PFSK-1 (cell line): ENCODE measurements at regions not wholly inside any gene's neighbourhood (a gene's known extent, or its start where the extent isn't known, plus 50 kb on each side); places are given as distances from the start of the nearest gene placed in this dataset.

Source experiments
- FOXP2 ChIP-seq: optimal IDR thresholded peaks from 2 replicates; pipeline ENCODE3; 2011; ENCODE audit warnings: borderline replicate concordance, control low read depth, inconsistent platforms; ENCODE audit not compliant: insufficient read depth; ENCODE audit errors: extremely low read length, extremely low read depth
- POLR2AphosphoS5 ChIP-seq: IDR thresholded peaks from 2 replicates; pipeline ENCODE4 v1.6.1; 2012; ENCODE audit warnings: low read depth, mild to moderate bottlenecking, control low read depth, low read length, moderate library complexity
- SIN3A ChIP-seq: IDR thresholded peaks from 2 replicates; pipeline ENCODE4 v1.6.1; 2012; ENCODE audit warnings: mild to moderate bottlenecking, low read length, moderate library complexity, borderline replicate concordance; ENCODE audit not compliant: insufficient read depth
- TAF1 ChIP-seq: IDR thresholded peaks from 2 replicates; pipeline ENCODE4 v1.6.1; 2012; ENCODE audit warnings: low read length, control low read depth, borderline replicate concordance; ENCODE audit not compliant: insufficient read depth
- TF ChIP-seq, protein P1 (sequence below), 2 experiments: IDR thresholded peaks; 2 replicates each; pipeline versions ENCODE4 v1.6.1 to v1.8.0; 2011 to 2012; ENCODE audit warnings: low read depth in 2 of 2, low read length in 2 of 2, control low read depth in 1 of 2, inconsistent platforms in 1 of 2, mild to moderate bottlenecking in 1 of 2, moderate library complexity in 1 of 2; ENCODE audit not compliant: insufficient read depth in 1 of 2

DNA sequence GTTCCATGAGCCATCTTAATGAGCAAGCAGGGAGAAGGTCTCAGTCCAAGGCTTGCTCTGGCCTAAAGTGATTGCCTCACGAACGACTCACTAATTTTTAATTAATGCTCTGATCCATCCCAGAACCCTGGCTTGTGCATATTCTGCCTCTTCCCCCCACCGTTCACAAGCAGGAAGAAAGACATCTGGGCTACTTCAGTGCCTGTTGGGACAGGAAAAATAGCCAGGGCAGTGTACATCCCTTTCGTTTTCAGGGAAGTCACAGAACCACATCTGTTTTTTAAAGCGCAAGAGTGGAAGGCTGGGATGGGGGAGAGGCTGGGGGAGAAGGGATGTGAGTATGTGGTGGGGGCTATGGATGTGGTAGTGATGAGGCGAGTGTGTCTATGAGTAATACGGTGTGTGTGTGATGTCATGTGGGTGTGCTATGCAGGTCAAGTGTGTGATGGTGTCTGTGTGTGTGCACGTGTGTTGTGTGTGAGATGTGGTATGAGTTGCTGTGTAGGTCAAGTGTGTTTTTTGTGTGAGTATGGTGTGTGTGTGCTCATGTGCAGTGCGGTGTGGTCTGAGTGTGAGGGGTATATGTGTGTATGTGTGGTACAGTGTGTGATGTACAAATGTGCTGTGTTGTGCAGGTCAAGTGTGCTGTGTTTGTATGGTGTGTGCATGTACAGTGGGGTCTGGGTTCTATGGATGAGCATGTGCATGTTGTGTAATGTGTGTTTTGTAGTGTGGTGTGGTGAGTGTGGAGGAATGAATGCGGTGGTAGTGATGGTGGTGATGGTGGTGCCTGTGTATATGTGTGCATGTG lies 64.9 kb upstream of the SYT6 start:
- TF ChIP-seq SIN3A, result no peak
- no peak for TF ChIP-seq TAF1
- TF ChIP-seq, protein P1, sequence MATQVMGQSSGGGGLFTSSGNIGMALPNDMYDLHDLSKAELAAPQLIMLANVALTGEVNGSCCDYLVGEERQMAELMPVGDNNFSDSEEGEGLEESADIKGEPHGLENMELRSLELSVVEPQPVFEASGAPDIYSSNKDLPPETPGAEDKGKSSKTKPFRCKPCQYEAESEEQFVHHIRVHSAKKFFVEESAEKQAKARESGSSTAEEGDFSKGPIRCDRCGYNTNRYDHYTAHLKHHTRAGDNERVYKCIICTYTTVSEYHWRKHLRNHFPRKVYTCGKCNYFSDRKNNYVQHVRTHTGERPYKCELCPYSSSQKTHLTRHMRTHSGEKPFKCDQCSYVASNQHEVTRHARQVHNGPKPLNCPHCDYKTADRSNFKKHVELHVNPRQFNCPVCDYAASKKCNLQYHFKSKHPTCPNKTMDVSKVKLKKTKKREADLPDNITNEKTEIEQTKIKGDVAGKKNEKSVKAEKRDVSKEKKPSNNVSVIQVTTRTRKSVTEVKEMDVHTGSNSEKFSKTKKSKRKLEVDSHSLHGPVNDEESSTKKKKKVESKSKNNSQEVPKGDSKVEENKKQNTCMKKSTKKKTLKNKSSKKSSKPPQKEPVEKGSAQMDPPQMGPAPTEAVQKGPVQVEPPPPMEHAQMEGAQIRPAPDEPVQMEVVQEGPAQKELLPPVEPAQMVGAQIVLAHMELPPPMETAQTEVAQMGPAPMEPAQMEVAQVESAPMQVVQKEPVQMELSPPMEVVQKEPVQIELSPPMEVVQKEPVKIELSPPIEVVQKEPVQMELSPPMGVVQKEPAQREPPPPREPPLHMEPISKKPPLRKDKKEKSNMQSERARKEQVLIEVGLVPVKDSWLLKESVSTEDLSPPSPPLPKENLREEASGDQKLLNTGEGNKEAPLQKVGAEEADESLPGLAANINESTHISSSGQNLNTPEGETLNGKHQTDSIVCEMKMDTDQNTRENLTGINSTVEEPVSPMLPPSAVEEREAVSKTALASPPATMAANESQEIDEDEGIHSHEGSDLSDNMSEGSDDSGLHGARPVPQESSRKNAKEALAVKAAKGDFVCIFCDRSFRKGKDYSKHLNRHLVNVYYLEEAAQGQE (IDR thresholded peaks at IDR 0.05; ENCODE audit: insufficient read depth in 1 of 2, low read depth in 2 of 2, low read length in 2 of 2), result no peak
- no peak for TF ChIP-seq FOXP2
- TF ChIP-seq POLR2AphosphoS5, result no peak

DNA sequence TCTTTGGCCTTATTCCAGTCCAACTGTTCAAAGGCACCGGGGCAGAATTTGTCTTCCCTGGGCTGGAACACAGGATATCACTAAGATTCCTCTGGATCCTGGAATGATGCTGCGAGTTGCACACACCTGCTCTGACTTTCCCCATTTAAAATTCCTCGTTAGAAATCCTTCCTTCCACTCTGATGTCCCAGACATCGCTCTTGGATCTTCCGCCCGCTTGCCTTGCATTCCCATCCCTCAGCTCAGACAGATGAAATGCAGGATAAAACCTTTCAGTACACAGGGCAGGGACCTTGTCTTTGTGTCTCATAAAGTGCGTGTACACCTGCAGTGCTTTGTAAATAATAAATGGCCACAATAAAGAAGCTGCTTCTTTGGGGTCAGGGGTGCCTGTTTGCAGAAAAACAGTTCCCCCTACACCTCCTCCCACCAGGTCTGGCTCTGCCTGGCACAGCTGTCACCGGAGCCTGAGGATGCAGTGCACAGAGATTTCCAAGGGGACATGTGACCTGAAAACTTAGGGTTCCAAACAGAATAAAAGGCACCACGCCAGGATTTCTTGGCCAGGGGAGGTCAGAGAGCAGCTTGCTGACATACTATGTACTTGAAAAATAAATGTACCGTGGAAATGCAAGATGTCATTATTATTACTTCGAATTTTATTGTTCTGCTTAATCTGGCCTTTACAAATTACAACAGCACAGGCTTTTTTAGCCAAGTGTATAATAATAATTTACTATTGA lies 62.9 kb upstream of the SYT6 start:
- TF ChIP-seq TAF1 (no peak), SIN3A (no peak), POLR2AphosphoS5 (no peak), FOXP2 (no peak)
- TF ChIP-seq, protein P1 (IDR thresholded peaks at IDR 0.05; ENCODE audit: insufficient read depth in 1 of 2, low read depth in 2 of 2, low read length in 2 of 2), result no peak

DNA sequence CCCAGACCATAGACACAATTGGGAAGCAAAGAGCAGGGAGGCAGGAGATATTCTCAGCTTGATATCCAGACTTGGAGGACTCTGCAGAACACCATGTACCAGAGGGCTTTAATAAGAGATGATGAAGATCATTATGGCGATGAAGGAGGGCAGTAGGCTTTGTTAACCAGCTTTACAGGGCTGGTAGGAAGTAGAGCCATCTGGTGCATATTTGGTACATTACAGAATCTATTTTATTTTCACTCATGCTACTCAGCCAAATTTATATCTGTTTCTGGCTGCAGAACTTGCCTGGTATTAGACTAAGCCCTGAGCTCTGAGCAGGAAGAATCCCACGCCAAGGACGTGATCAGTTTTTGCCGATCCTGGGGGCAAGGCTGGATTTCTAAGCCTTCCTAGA lies 61.8 kb upstream of the SYT6 start:
- TF ChIP-seq, protein P1 (IDR thresholded peaks at IDR 0.05; ENCODE audit: insufficient read depth in 1 of 2, low read depth in 2 of 2, low read length in 2 of 2), result no peak
- TF ChIP-seq SIN3A (no peak), FOXP2 (no peak), TAF1 (no peak), POLR2AphosphoS5 (no peak)

DNA sequence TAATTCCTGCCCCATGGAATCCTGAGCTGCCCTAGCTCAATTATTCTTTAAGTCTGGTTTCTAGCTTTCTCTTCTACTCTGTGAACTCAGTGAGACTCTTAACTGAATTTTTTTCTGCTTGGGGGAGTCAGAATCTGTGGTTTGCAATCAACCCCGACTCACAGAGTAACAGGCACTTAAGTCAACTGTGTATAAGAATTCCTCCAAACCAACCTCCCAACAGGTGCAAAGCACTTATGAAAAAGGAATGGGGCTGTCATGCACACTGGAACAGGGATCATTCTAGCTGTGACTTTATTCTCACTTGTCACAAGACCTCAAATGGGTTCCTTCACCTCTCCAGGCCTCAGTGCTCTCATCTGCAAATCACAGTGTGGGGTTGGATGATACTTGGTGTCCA lies 60.3 kb upstream of the SYT6 start:
- TF ChIP-seq POLR2AphosphoS5, result no peak
- TF ChIP-seq SIN3A, result no peak
- TF ChIP-seq FOXP2, result no peak
- TF ChIP-seq TAF1, result no peak
- TF ChIP-seq, protein P1 (IDR thresholded peaks at IDR 0.05; ENCODE audit: insufficient read depth in 1 of 2, low read depth in 2 of 2, low read length in 2 of 2), result no peak
